ENCODE measurements at regions not wholly inside any gene's neighbourhood (a gene's known extent, or its start where the extent isn't known, plus 50 kb on each side); places are given as distances from the start of the nearest gene placed in this dataset.

- no peak for ATAC-seq
- DNase-seq (ENCODE audit: low spot score), result no peak
- intact Hi-C loops (cut with DNase I), result no loop called here
Observed at GRCh38 chr21:35370671-35371070, 321.6 kb upstream of the RUNX1 start.

- ATAC-seq (no peak), DNase-seq (ENCODE audit: low spot score) (no peak)
- intact Hi-C loops (cut with DNase I), result no loop called here
Observed at GRCh38 chr21:35370071-35370470, 321.0 kb upstream of the RUNX1 start.

- no peak for DNase-seq (ENCODE audit: low spot score)
- intact Hi-C loops (cut with DNase I), result no loop called here
- no peak for ATAC-seq
Observed at GRCh38 chr21:35368326-35368725, 319.2 kb upstream of the RUNX1 start.

- ATAC-seq, result no peak
Observed at GRCh38 chr21:35367553-35367952, 318.5 kb upstream of the RUNX1 start.

GRCh38 chr21:35366394-35367080, 317.4 kb upstream of the RUNX1 start:
- no peak for DNase-seq (ENCODE audit: low spot score)
- ATAC-seq, result peak; percentile 94
- intact Hi-C loops (cut with DNase I), result no loop called here

More at GRCh38 chr21:35367553-35367952, 318.5 kb upstream of the RUNX1 start:
- DNase-seq (ENCODE audit: low spot score), result no peak
- intact Hi-C loops (cut with DNase I), result no loop called here

GRCh38 chr21:35363458-35363857, 314.4 kb upstream of the RUNX1 start:
- intact Hi-C loops (cut with DNase I), result no loop called here
- ATAC-seq (no peak), DNase-seq (ENCODE audit: low spot score) (no peak)

- intact Hi-C loops (cut with DNase I), result no loop called here
Observed at GRCh38 chr21:35361988-35362387, 312.9 kb upstream of the RUNX1 start.

GRCh38 chr21:35360870-35361570, 311.9 kb upstream of the RUNX1 start:
- ATAC-seq, result no peak
- intact Hi-C loops (cut with DNase I), result no loop called here
- no peak for DNase-seq (ENCODE audit: low spot score)

More at GRCh38 chr21:35361988-35362387, 312.9 kb upstream of the RUNX1 start:
- ATAC-seq (no peak), DNase-seq (ENCODE audit: low spot score) (no peak)

- ATAC-seq, result peak; percentile 56
- intact Hi-C loops (cut with DNase I), result no loop called here
- no peak for DNase-seq (ENCODE audit: low spot score)
Observed at GRCh38 chr21:35359076-35359475, 310.0 kb upstream of the RUNX1 start.

- ATAC-seq, result no peak
- intact Hi-C loops (cut with DNase I), result no loop called here
- no peak for DNase-seq (ENCODE audit: low spot score)
Observed at GRCh38 chr21:35358008-35358407, 308.9 kb upstream of the RUNX1 start.

- DNase-seq (ENCODE audit: low spot score) (no peak), ATAC-seq (no peak)
- intact Hi-C loops (cut with DNase I), result no loop called here
Observed at GRCh38 chr21:35357041-35357780, 308.1 kb upstream of the RUNX1 start.

GRCh38 chr21:35354078-35354477, 305.0 kb upstream of the RUNX1 start:
- DNase-seq (ENCODE audit: low spot score) (no peak), ATAC-seq (no peak)
- intact Hi-C loops (cut with DNase I), result no loop called here

GRCh38 chr21:35352793-35353192, 303.7 kb upstream of the RUNX1 start:
- intact Hi-C loops (cut with DNase I), result no loop called here
- DNase-seq (ENCODE audit: low spot score) (no peak), ATAC-seq (no peak)

GRCh38 chr21:35352066-35352770, 303.1 kb upstream of the RUNX1 start:
- DNase-seq (ENCODE audit: low spot score) (no peak), ATAC-seq (no peak)
- intact Hi-C loops (cut with DNase I), result no loop called here

GRCh38 chr21:35351434-35351833, 302.3 kb upstream of the RUNX1 start:
- DNase-seq (ENCODE audit: low spot score), result no peak
- ATAC-seq, result no peak
- intact Hi-C loops (cut with DNase I), result no loop called here

- ATAC-seq (no peak), DNase-seq (ENCODE audit: low spot score) (no peak)
- intact Hi-C loops (cut with DNase I), result no loop called here
Observed at GRCh38 chr21:35350965-35351364, 301.9 kb upstream of the RUNX1 start.

- DNase-seq (ENCODE audit: low spot score) (no peak), ATAC-seq (no peak)
- intact Hi-C loops (cut with DNase I), result loop anchor here (10.0 kb wide), 1 partner anchor 1435 kb away; the partner anchor contains the start of gene ATP5PO
Observed at GRCh38 chr21:35349376-35350080, 300.4 kb upstream of the RUNX1 start.

GRCh38 chr21:35348686-35349085, 299.6 kb upstream of the RUNX1 start:
- no peak for DNase-seq (ENCODE audit: low spot score)
- intact Hi-C loops (cut with DNase I), result loop anchor here (10.0 kb wide), 1 partner anchor 1434 kb away; the partner anchor contains the start of gene ATP5PO
- ATAC-seq, result no peak

- intact Hi-C loops (cut with DNase I), result loop anchor here (10.0 kb wide), 1 partner anchor 1432 kb away; the partner anchor contains the start of gene ATP5PO
- ATAC-seq (no peak), DNase-seq (ENCODE audit: low spot score) (no peak)
Observed at GRCh38 chr21:35346697-35347096, 297.6 kb upstream of the RUNX1 start.
